ENCODE measurements at regions not wholly inside any gene's neighbourhood (a gene's known extent, or its start where the extent isn't known, plus 50 kb on each side); places are given as distances from the start of the nearest gene placed in this dataset.

DNA sequence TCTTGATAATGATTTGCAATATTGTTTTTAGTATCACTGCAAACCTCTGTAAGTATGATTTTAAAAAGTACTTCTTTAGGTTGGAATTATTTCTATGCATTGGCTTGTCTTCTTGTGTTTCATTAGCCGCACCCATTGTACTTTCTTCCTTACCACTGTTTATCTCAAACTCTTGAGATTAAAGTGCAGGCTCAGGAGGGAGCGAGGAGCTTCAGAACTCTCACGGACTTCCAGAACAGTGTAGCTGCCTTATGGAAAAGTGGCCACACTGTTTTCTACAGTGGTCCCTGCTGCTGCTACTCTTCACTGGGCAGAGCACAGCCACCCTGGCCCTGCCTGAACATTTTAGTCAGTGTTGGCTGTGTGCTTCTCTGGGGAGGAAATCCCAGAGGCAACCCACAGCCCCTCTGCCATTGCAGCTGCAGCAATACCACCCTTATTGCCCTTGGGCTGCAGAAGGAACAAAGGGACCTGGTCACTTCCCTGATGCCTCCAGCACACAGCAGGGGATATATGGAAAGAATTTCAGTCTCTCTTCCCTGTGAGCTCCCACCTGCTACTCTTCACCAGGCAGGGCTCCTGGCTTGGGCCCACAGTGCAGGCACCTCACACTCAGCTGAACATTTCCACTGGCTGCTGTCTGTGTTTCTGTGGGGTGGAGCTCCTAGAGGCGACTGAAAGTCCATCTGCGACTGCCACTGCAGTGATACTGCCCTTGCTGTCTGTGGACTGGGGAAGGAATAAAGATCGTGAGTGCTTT lies 91.7 kb upstream of the MAP3K4 start:
- DNase-seq (ENCODE audit: low spot score), result no peak

DNA sequence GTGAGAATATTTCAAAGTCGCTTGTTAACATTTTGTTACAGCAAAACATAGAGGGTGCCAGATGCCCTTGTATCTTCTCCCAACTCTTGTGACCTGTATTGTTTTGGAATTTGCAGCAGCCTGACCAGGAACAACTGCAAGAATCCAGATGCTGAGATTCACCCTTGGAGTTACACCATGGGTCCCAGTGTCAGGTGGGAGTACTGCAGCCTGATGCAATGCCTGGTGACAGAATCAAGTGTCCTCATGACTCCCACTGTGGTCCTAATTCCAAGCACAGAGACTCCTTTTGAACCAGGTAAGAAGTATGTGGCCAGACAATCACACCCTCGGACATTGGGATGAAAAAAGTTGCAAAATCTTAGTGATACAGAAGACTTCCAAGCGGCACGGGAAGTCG lies 79.6 kb upstream of the MAP3K4 start:
- no peak for DNase-seq (ENCODE audit: low spot score)

DNA sequence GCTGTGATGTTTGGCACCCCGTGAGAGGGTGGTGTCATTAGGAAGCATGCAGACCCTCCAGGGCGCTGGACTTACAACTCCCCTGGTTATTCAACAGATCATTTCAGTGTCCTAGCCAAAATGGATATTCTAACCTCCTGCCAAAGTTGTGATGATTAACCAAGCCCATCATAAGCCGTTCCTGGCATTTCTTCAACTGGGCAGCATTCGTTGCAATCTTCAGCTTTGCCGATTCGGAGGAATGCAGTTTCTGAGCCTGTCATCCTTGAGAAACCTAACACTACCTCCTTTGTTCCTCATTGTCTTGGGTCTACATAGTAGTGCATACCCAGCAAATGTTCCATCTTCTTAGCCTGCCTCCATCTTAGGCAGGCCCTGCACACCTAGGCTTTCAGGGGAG lies 79.2 kb upstream of the MAP3K4 start:
- DNase-seq (ENCODE audit: low spot score), result peak; percentile 74

DNA sequence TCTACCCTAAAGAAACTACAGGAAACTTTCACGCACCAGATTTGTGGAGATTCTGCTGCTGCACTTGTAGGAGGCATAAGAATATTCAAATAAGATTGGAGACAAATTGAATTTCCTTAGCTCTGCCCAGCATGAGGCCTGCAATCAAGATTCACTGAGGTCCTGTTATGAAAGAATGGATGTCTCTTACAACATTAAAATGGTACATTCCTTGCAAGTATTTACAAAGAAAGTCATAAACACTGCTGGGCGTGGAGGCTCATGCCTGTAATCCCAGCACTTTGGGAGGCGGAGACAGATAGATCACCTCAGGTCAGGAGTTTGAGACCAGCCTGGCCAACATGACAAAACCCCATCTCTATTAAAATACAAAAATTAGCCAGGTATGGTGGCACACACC lies 74.0 kb upstream of the MAP3K4 start:
- DNase-seq (ENCODE audit: low spot score), result no peak

DNA sequence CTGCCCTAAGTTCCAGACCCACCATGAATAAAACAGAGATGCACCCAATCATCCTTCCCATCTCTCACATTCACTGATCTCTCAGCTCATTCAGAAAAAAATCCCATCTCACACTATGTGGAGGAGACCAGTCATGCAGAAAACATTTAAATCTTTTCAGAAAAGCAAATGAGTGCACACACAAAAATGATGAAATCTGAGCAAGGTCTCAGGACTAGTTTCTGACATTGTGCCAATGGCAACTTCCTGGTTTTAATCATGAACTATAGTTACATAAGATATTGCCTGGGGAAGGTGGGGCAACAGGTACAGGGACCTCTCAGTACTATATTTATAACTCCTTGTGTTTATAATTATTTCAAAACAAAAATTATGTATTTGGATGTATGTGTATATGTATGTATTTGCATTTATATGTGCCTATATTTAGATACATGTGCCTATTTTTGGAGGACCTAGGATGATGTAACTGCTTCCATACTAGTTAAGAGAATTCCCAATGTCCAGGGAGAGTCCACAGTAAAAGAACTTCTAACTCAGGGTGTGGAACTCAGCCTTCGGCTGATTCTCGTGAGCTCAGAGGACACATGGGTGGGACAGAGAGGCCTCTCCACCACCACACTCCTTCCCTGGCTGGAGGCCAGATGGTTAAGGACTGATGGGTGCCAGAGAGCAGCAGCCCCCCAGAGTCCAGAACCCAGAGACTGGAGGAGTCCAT lies 71.7 kb upstream of the MAP3K4 start:
- peak; percentile 85 for DNase-seq (ENCODE audit: low spot score)

DNA sequence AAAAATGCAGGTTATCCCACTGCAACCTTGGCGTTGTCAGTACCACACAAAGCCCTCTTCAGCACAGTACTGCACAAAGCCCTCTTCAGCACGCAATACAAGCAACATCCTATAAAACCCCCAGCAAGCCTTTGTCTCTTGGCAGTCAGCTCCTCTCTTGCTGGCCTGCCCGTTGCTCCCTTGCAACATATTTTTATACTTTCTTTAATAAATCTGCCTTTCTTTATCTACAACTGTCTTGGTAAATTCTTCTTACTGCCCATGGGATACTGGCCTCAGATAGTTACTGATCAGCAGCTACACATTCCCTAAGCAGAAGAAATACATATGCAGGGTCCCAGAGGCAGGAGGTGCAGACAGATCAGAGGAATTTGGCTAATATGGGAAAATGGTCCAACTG lies 70.5 kb upstream of the MAP3K4 start:
- no peak for DNase-seq (ENCODE audit: low spot score)

DNA sequence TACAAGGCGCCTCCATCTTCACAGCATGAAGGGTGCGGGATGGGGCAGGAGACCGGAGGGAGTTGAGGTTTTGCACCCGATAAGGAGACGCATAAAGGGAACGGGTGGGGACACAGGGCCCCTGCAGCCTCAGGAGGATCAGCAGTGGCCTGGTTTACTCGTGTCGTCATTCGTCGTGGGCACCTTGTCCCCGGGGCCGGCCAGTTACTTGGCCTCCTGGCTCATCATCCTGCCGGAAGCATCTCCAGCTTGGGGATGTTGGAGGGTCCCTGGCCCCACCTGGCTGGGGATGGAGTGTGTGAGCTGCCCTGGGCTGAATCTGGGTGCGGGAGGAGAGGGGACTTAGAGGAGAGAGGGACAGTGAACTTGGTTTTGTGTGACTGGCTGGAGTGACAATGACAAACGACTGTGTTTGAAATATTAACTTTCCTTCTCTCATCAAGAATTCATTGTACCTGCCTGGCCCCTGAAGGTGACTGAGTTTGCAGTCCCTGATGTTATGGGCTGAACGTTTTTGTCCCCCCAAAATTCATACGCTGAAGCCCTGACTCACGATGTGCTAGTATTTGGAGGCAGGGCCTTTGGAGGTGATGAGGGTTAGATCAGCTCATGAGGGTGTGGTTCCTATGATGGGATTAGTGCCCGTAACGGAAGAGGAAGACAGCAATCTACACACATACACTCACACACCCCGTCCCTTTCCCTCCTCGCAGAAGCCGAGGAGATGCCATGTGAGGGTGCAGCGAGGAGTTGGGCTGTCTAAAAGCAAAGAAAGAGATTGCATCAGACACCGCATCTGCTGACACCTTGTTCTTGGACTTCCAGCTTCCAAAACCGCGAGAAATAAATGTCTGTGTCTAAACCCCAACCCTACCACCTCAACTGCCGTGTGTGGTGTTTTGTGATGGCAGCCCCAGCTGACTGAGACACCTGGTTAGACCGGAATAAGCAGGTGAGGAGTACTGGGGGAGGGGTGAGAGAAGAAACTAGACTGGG lies 65.0 kb upstream of the MAP3K4 start:
- no peak for DNase-seq (ENCODE audit: low spot score)

DNA sequence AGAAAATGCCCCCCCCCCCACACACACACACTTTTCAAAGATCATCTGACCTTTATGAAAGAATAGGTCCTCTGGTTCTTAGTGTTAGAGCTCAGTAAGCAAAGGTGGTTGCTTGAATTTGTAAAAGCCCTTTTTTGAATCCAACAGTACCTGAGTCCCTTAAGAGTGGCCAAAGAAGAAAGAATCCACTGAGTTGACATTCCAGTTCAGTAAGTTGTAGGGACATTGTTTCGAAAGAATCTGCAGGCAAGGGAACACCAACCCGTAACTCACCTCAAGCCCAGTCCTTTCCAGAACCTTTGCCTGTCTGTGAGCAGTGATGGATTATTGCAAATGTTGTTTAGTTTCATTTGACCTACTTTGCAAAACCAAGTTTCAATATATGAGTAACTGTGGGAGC lies 64.2 kb upstream of the MAP3K4 start:
- no peak for DNase-seq (ENCODE audit: low spot score)

DNA sequence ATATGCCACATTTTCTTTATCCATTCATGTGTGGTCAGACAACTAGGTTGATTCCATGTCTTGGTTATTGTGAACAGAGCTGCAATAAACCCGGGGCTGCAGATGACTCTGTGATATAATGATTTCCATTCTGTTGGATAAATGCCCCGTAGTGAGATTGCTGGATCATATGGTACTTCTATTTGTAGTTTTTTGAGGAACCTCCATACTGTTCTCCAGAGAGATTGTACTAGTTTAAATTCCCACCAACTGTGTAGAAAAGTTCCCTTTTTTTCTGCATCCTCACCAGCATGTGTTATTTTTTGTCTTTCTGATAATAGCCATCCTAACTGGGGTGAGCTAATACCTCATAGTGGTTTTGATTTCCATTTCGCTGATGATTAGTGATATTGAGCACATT lies 62.2 kb upstream of the MAP3K4 start:
- DNase-seq (ENCODE audit: low spot score), result no peak

DNA sequence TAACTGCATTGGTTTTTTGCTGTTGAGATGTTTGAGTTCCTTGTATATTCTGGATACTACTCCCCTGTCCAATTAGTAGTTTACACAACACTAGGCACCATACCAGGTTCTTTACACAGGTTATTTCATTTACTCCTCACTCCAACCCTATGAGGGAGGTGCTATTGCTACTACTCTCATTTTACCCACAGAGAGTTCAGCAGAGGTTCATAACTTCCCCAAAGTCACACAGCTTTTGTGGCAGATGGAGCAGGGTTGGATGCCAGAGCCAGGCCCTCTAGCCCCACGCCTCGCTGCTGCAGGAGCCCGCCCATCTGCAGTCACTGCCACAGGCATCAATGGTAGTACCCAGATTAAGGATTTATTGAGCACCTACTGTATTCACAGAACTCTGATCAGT lies 61.7 kb upstream of the MAP3K4 start:
- DNase-seq (ENCODE audit: low spot score), result no peak

DNA sequence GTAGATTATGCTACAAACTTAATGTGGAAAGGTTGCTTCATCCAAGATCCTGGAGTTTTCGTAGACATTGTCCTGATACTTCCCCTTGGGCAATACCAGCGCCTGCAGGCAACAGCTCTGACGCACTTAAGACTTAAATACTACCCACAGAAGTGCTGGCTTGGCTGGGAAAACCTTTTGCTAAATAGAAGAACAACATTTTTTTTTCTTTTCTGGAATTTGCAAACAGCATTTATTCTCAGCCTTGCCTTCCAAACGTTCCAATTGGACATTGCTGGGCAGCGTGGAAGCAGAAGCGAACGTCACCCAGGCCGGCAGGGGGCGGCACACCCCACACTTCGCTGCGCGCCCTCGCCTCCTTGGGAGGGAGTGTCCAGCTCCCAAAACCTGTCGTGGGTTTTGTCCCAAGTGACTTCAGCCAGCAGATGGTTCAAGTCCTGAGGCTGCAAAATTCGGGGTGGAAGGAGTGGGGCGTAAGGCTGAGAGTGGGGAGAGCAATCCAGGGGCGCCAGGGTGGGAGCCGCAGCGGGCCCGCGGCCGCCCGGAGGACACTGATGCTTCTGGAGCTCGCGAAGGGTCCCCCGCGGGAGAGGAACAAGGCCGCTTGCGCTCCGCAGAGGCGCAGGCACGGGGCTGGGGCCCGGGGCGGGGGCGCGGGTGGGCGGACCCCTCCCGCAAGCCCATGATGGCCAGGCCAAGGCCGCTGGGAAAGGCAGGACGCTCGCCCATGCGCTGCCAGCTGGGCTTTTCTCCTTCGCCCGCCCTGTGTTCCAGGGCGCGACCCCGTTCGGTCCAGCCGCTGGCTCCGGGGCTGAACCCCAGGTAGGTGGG lies 60.8 kb upstream of the MAP3K4 start:
- peak; percentile 74 for DNase-seq (ENCODE audit: low spot score)

DNA sequence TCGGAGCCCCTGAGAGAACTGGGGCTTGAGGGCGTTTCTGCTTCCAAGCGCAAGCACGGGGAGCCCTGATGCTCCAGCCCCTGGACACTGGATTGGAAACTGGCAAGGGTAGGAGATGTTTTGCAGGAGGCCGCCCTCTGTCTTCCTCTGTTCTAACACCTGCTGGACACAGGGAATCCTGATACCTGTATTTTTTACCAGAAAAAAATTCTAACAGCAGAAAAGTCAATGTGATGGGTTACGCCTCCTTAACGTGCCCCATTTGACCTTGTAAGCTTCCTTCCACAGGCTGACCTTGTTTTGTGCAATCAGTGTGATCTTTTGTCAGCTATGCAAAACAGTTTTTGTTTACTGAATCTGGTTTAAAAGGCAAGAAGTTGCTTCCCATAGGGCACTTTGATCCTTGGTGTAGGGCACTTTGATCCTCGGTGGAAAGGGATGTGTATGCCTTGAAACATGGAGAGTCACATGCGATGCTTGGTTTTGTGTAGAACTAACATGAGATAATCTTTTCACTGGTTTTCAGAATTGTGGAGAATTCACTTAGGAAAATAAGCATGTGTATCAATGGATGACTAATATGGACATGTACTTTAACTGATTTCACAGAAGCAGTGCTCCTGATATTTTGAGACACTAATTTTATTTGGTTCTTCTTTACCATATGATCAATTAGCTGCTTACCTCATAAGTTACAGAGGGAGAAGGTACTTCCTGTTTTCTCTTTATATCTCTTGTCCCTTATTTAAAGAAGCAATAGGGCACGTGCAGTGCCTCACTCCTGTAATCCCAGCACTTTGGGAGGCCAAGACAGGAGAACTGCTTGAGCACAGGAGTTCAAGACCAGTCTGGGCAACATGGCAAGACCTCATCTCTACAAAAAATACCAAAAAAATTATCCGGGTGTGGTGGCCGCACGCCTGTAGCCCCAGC lies 59.9 kb upstream of the MAP3K4 start:
- DNase-seq (ENCODE audit: low spot score), result peak; percentile 10

DNA sequence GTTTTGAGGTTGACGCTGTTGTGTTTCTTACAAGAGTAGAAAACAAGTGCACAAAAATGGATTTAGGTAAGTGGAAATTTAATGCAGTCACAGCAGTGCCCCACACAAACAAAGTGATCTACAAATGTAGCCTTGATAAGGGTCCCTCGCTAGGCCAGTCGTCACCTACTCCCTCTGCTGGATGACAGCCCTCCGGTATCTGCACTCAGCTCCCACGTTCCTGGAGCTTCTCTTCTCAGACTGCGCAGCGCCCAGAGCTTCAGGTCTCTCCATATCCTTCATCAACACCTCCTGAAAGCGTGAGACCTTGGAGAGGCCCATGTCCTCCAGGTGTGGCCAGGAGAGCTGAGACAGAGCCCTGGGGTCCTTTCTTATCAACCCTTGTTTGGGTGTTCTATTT lies 58.3 kb upstream of the MAP3K4 start:
- DNase-seq (ENCODE audit: low spot score), result no peak

DNA sequence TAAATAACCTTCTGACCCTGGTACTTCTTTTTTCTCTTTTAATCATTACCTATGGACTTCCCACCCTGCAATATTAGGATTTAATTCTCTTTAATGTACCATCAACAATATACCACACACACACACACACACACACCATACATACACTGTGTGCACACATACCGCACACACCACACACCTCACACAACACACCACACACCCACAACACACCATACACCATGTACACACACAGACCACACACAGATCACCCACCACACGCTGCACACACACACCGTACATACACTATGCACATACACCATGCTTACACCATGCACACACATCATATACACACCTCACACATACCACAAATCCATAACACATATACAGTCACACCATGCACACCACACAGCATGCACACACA lies 57.4 kb upstream of the MAP3K4 start:
- DNase-seq (ENCODE audit: low spot score), result no peak

DNA sequence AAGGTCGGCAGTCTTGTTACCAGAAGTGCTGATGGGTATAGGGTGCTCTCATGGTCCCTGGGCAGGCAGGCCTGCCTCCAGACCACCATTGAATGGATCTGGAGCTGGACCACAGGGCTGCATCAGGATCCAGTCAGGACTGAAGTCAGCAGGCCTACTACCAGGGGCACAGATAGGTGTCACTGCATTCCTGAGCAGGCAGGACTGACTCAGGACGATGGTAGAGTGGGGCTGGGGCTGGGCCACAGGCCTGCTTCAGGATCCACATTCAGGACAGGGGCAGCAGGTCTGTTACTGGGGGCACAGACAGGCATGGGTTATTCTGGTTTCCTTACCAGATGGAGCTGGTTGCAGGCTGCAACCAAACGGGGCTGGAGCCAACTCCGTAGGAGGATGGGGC lies 51.4 kb upstream of the MAP3K4 start:
- no peak for DNase-seq (ENCODE audit: low spot score)

All from kidney tubule cell (primary cell).